GM18868 (cell line): ENCODE measurements at regions not wholly inside any gene's neighbourhood (a gene's known extent, or its start where the extent isn't known, plus 50 kb on each side); places are given as distances from the start of the nearest gene placed in this dataset.

Source experiments
- ATAC-seq: cut with Tn5 transposase; IDR thresholded peaks from one replicate; pipeline ENCODE4 v1.9.1; 2021; ENCODE audit warnings: mild to moderate bottlenecking, moderate library complexity; ENCODE audit not compliant: unreplicated experiment

DNA sequence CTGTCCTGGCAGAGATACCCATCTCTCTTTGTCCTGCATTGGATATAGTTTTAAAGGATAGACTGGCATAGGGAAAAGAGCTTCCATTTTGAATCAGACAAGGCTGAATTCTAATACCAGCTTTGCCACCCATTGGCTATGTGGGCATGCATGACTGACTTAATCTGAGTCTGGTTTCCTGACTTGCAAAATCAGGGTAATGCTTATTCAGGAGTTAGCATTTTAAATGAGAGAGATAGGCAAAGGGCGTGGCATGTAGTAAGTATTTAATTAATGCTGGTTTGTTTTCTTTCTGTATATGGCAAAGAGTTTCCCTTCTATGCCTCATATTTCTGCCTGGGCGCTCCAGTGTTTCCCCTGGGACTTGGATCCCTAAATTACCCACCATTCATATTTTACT is 492.9 kb downstream of the IGSF11 start:
- no peak for ATAC-seq

DNA sequence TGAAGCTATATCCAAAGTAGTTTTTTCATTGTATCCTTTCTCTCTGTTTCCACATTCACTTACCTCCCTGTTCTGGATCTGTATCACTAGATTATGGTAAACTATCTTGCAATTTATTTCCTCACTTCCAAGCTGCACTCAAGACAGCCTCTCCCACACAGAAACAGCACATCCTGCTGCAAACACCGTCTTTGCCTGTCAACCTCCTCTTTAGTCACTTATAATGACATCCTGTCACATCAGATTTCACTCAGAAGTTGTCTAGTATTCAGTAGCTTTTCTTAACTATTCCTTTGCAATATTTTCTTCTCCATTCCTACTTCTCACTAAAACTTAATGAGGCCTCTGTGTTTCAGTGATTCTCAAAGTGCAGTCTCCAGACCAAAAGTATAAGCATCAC is 490.8 kb downstream of the IGSF11 start:
- no peak for ATAC-seq

DNA sequence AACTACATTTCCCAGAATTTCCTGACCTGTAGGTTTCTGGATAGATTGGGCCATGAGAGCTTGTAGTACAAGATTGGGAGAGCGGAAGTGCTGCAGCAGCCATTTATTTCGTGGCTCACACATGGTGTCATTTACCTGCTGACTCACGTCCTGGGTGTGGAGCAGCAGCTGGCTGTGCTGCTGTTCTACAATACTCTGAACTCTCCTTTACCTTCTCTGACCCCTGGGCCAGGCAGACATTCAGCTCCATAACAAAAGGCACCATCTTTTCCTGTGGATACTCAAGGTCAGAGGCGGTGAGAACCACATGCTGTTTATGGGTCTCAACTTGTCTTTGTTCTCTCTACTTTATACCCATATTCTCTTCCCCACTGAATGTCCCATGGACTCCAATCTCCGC is 490.2 kb downstream of the IGSF11 start:
- ATAC-seq = no peak

DNA sequence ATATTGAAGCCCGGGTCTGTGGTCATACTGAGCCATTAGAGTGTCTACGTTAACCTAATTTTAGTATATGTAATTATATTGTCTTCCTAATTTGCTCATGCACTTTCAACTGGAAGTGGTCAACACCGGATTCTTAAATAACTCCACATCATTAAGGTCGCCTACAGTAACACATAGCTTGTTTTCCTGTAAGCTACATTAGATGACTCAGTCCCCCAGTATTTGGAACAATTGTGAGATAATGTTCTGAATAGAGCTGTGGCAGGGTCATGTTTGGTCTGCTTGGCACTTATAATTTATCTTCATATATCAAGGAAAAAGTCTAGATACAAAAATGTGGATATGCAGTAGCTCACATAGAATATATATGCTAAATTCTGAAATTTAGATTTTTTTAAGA is 486.2 kb downstream of the IGSF11 start:
- ATAC-seq = no peak

DNA sequence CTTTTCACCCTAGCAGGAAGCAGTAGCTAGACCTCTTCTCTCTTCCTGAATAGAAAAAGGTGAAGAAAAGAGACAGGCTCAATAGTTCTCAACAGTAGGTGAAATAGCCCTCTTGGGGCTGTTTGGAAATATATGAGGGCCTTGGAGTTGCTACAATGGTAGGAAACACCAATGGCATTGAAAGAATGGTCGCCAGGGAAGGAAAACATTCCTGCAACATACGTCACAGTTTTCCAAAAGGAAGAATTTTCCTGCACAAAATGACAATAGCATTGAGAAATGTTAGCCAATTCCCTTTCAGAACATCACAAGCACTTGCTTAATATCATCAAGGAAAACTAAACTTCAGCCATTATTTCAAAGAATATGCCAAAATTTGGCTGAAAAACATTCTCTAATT is 484.5 kb downstream of the IGSF11 start:
- no peak for ATAC-seq

DNA sequence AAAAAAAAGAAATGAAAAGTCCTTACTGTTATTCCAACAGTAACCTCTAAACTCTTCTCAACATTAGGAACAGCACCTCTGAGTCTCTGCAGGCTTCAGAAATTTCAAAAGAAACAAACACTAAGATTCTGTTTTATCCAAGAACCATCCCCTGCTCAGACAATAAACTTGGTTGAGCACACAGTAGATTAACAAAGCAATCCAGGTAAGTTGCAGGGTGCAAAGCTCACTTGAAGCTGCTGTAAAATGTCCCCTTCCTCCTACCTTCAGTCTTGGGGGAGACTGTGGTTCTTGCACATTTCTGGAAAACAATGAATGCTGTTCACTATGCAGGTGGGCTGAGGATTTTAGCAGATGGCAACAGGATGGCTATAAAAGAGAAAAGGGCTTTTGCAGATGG is 484.1 kb downstream of the IGSF11 start:
- no peak for ATAC-seq

DNA sequence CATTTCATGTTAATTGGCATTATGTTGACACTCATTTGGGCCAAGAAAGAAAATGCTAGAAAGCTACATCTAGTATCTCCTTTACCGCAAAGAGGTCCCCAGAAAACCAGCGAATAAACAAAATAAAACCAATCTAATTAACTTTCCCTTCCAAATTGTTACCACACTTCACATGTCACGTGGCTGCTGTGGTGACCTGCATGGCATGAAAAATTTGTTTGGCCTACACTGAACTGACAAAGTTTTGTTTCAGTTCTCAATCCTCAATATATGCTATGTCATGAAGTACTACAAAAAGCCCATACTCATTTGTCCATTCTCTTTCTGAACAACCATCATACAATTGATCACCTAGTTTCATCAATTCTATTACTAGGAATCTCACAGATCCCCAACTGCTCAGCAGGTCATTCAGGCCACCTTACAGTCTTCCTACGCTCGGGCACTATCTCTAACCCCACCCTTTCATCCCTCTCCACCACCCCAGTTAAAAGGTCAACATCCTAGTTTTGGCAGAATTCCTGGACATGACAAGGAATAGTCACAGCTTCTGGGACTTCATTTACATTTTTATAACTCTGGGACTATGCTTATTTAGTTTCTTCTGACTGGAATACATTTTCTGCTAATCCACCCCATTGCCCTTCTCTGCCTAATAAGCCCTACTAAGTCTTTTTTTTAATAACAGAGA is 480.4 kb downstream of the IGSF11 start:
- no peak for ATAC-seq

DNA sequence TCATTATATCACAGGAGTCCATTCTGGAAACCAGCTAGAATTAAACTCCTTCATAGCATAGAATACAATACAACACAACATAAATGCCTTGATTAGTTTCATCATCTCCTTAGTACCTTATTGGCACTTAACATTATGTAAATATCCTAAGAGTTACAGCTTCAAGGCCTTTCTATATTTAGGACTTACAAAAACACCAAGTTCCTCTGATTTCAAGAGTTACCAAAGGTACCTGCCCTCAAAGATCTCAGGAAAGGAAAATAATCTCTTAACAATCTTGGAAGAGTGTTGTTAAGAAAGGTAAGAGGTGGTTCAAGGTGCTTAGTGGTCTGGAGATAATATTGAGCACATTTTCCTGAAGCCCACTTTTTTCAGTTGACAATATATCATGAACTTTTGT is 477.7 kb downstream of the IGSF11 start:
- ATAC-seq = no peak

DNA sequence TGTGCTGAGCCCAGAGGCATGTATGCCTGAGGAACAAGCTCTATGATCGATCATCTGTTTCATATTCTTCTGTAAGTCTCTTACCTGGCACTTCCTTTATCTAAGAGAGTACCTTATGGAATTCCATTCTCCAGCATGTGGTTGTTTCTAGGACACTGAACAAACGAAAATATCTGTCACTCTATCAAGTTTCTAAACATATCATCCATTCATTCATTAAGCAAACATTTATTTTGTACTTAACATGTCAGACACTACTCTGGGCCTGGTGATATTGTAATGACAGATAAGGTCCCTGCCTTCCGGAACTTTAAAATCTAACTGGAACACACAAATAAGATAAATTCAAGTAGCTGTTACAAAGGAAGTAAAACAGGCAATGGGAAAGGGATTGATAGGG is 477.1 kb downstream of the IGSF11 start:
- ATAC-seq = no peak

DNA sequence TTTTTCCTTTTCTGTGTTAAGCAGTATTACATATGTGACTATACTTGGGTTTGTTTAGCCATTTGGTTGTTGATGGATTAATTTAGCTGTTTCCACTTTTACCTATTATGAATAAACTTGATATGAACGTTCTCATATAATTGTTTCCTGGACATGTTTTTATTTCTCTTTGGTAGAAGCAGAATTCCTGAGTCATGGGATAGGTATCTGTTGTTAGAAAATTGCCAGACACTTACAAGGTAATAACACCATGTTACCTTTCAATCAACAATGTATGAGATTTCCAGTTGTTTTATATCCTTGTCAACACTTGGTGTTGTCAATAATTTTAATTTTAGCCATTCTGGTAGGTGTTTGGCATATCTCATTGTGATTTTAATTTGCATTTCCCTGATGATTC is 475.4 kb downstream of the IGSF11 start:
- ATAC-seq = no peak

DNA sequence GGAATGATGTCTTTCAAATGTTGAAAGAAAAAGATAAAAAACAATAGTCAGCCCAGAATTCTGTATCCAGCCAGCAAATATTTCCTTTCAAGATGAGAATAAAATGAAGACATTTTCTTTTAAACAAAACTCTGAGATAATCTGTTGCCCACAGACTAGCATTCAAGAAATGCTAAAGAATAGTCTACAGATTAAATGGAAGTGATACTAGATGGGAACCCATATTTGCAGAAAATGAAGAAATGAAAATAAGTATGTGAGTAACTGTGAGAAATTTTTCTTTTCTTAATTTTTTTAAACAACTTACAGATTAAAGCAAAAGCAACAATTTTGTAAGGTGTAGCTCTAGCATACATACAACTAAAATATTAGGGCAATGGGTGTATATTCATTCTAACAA is 469.8 kb downstream of the IGSF11 start:
- no peak for ATAC-seq

DNA sequence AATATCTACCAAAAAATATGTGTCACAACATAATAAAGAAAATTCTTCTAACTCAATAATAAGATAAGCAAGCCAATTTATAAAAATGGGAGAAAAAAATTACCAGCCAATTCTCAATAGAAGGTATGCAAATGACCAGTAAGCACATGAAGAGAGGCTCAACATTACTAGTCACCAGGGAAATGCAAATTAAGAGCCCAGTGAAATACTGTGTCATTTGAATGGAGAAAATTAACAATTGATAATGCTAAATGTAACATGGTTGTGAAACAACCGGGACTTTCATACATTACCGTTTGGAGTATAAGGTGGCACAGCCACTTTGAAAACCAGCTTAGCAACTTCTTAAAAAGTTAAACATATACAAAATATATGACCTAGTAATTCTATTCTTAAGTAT is 460.7 kb downstream of the IGSF11 start:
- ATAC-seq = no peak

DNA sequence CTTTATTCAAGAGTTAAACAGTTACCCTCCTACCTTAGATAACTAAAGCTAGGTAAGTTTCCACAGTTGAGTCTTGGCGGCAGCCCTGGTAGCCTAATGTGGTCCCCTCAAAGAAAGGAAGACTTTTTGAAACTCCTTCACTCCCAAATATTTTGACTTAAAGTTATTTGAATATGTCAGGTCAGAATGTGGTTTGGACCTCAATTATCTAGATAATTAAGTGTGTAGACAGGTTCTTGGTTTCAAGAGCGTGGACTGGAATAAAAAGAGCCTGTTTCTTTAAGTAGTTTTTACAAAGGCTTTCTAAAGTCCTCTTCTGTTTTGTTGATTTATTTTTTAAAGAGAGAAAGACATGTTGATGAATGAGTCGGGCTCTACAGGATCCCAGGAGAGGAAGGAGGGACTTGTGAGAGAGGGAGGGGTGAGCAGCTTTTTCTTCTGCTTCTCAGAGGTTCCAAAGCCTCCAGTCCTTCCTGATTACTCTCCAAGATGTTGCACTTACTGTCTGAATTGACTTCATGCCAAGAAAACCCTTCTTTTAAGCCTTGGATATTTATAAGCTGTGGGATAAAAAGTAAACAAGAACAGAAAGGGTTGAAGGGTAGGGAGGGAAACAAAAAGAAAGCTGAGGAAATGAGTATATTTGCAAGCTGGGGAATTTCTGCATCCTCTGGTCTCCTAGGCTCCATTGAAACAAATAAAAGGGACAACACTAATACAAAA is 457.4 kb downstream of the IGSF11 start:
- ATAC-seq = no peak

DNA sequence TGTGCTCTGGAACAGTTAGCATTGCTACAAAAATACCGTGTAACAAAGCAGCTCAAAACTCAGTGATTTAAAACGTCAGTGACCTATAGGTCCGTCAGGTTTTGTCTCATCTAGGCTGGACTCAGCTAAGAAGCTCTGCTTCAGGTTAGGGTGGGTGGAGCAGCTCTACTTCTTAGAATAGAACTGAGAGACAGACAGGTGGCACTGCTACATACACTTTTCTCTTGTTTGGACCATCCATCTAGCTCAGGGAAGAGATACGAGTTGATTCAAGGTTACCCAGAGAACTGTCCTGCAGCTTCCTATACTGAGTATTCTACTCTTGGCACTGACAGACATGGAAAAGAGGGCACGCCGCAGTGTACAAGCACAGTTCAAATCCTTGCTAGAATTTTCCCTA is 456.1 kb downstream of the IGSF11 start:
- ATAC-seq = no peak

DNA sequence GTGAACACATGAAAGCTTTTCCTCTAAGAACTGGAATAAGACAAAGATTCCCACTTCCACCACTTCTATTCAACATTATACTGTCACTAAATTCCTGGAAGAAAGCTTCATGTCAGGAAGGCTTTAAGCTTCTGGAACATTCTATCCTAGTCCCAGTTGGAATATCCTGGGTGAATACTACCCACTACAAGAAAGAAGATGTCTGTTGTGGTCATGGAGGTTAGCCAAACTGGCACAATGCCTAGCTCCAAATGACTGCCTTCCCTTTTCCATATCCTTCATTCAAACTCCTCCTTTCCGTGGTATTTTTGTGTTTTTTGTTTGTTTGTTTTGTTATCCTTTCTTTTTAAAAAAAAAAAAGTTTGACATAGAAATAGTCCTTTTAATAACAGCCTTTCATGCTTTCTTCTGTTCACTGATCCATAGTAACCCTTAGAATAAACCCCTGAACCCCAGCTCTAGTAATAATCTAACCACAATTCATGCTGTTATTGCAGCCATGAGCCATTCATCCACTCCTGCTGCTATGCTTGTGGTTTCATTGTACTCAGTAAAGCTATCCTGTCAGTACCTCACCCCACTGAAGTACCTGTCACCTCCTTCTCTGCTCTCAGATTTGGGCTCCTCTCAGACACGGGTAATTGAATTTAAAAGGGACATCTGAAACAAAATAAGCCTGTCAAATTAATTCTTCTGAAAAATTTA is 447.5 kb downstream of the IGSF11 start:
- peak; percentile 57 for ATAC-seq

DNA sequence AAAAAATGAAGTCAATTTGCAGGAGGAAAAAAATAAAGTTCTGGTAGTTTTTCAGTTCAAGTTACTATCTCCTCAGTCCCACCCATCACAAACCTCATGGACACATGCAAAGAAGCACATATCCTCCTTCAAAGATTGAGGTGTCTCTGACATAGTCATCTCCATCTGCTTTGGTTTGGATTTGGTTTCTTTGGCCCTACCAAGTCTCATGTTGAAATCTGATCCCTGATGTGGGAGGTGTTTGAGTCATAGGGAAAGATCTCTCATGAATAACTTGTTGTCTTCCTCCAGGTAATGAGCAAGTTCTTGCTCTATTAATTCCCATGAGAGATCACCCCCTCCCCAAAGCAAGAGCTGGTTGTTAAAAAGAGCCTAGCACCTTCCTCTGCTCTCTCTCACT is 446.8 kb downstream of the IGSF11 start:
- ATAC-seq = peak; percentile 67

DNA sequence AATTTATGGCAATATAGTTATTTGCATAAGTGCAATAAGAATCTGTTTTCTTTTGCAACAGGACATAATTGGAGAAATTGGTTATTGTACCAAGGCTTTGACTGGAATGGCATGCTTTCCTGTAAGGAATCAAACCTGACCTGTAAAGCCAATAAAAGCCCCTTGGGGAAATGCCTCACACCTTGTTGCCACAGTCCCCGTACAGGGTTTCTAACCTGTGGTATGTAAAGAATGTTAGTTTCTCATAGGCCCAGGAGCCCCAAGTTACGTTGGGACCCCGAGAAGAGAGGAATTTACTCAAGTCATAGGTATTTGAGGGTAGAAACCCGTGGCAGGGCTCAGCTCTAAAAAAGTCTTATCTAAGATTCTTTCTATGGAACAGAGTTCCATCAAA is 441.4 kb downstream of the IGSF11 start:
- no peak for ATAC-seq

DNA sequence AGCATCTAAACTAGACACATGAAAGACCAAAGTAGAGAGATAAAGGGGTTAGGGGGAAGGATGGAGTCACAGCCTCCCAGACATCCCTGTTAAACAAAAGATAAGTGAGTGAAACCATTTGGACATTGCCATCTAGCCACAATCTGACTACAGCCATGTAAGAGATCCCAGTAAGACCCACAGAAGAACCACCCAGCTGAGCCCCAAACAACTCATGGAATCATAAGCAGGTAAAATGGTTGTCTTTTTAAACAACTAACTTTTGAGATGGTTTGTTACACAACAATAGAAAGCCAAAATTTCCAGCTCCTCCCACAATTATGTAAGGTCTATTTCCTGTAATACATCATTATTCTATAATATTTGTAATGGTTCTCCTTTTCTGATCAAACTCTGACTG is 437.5 kb downstream of the IGSF11 start:
- no peak for ATAC-seq

DNA sequence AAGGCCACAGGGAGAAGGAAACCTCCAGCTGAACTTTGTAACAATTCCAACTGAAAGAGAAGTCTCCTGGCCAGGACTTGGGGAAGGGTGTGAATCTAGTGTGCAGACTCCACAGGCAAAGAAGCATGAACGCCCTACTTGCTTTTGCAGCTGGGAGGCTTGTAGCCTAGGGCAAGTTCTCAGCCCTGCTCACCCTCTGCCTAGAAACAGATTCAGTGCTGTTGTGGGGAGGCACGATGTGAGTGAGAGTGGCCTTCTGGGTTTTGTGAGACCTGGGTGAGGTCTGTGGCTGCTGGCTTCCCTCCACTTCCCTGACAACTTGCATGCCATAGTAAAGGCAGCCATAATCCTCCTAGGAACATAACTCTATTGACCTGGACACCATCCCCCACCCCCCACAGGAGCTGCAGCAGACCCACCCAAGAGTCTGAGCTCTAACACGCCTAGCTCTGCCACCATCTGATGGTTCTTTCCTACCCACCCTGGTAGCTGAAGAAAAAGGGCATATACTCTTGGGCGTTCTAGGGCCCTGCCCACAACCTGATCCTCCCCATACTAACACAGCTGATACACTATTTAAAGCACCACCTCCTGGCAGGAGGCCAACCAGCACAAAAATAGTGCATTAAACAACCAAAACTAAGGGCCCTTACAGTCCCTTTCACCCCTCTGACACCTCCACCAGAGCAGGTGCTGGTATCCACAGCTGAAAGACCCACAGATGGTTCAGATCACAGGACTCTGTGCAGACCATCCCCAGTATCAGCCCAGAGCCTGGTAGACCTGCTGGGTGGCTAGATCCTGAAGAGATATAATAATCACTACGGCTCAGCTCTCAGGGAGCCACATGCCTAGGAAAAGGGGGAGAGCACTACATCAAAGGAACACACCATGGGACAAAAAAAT is 426.5 kb downstream of the IGSF11 start:
- ATAC-seq = no peak

DNA sequence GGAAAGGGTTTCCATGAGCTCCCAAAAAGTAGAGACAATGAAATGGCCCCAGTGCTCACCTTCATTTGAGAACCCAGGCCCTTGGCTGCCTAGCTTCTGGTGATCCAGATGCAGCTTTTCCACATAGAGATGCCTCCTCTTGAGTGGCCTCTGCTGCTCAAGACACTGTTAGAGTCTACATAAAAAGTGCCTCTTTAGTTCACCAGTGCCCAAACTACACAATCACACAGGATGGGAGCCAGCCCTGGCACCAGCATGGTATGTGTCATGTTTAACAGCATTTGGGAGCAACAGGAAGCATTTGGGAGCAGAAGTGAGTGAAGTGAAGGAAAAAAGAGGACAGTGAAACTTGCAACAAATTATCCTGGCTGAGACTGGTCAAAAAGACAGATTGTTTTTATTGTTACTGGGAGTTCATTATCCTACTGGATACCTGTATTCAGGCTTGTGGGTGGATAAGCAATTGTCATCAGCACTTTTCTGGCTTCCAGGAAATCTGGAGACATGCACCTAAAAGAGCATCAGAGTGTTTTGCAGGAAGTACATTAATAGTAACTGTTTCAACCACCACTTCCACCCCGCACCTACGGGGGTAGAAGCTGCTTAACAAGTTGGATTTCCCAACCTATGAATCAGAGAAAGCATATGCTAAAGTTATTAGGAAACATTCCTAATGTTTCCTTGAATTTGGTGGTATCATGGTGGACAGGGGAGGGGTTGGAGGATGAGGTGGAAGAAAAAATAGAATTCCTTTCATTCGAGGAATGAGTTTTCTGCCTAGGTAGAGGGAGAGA is 416.2 kb downstream of the IGSF11 start:
- no peak for ATAC-seq
